PFSK-1 (cell line): ENCODE measurements at regions not wholly inside any gene's neighbourhood (a gene's known extent, or its start where the extent isn't known, plus 50 kb on each side); places are given as distances from the start of the nearest gene placed in this dataset.

Experiments
- FOXP2 ChIP-seq: optimal IDR thresholded peaks from 2 replicates; pipeline ENCODE3; 2011; ENCODE audit warnings: borderline replicate concordance, control low read depth, inconsistent platforms; ENCODE audit not compliant: insufficient read depth; ENCODE audit errors: extremely low read length, extremely low read depth
- POLR2AphosphoS5 ChIP-seq: IDR thresholded peaks from 2 replicates; pipeline ENCODE4 v1.6.1; 2012; ENCODE audit warnings: low read depth, mild to moderate bottlenecking, control low read depth, low read length, moderate library complexity
- TAF1 ChIP-seq: IDR thresholded peaks from 2 replicates; pipeline ENCODE4 v1.6.1; 2012; ENCODE audit warnings: low read length, control low read depth, borderline replicate concordance; ENCODE audit not compliant: insufficient read depth
- TF ChIP-seq, protein P1 (sequence below), 2 experiments: IDR thresholded peaks; 2 replicates each; pipeline versions ENCODE4 v1.6.1 to v1.8.0; 2011 to 2012; ENCODE audit warnings: low read depth in 2 of 2, low read length in 2 of 2, control low read depth in 1 of 2, inconsistent platforms in 1 of 2, mild to moderate bottlenecking in 1 of 2, moderate library complexity in 1 of 2; ENCODE audit not compliant: insufficient read depth in 1 of 2

DNA sequence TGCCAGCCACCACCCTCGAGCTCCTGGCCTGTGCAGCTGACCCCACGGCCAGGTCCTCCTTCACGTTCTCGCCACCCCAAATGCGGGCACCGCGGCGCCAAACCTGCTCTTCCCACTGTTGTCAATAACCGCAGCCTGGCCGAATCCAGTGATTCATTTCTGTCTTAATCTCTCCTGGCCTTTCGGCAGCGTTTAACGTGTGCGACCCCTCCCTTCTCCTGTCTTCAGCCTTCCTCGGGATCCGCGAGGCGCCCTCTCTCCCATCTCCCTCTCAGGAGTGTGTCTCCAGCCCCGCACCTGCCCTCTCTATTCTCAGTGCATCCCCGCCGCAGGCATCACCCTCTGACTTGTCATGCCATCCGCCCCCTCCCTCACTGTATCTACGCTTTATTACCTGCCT, 91.4 kb downstream of the THBS2 start:
- no peak for TF ChIP-seq POLR2AphosphoS5
- TF ChIP-seq, protein P1, sequence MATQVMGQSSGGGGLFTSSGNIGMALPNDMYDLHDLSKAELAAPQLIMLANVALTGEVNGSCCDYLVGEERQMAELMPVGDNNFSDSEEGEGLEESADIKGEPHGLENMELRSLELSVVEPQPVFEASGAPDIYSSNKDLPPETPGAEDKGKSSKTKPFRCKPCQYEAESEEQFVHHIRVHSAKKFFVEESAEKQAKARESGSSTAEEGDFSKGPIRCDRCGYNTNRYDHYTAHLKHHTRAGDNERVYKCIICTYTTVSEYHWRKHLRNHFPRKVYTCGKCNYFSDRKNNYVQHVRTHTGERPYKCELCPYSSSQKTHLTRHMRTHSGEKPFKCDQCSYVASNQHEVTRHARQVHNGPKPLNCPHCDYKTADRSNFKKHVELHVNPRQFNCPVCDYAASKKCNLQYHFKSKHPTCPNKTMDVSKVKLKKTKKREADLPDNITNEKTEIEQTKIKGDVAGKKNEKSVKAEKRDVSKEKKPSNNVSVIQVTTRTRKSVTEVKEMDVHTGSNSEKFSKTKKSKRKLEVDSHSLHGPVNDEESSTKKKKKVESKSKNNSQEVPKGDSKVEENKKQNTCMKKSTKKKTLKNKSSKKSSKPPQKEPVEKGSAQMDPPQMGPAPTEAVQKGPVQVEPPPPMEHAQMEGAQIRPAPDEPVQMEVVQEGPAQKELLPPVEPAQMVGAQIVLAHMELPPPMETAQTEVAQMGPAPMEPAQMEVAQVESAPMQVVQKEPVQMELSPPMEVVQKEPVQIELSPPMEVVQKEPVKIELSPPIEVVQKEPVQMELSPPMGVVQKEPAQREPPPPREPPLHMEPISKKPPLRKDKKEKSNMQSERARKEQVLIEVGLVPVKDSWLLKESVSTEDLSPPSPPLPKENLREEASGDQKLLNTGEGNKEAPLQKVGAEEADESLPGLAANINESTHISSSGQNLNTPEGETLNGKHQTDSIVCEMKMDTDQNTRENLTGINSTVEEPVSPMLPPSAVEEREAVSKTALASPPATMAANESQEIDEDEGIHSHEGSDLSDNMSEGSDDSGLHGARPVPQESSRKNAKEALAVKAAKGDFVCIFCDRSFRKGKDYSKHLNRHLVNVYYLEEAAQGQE (IDR thresholded peaks at IDR 0.05; ENCODE audit: insufficient read depth in 1 of 2, low read depth in 2 of 2, low read length in 2 of 2): no peak
- TF ChIP-seq TAF1: no peak
- TF ChIP-seq FOXP2: no peak
